Keratinocyte (primary cell): ENCODE measurements at regions not wholly inside any gene's neighbourhood (a gene's known extent, or its start where the extent isn't known, plus 50 kb on each side); places are given as distances from the start of the nearest gene placed in this dataset.

Source experiments
- EZH2 ChIP-seq: IDR thresholded peaks from one replicate; pipeline ENCODE4 v1.6.1; 2012; ENCODE audit warnings: inconsistent platforms, mild to moderate bottlenecking, low read length, moderate library complexity
- TF ChIP-seq, protein P1 (sequence below), 3 experiments: IDR thresholded peaks in 1 of 3; conservative IDR thresholded peaks in 1 of 3; optimal IDR thresholded peaks in 1 of 3; 2 replicates in 2 of 3; 3 replicates in 1 of 3; pipeline versions ENCODE3 to v1.5.1; 2011; ENCODE audit warnings: low read length in 3 of 3, mild to moderate bottlenecking in 3 of 3, moderate library complexity in 2 of 3, control low read depth in 1 of 3, inconsistent platforms in 1 of 3; ENCODE audit not compliant: insufficient read depth in 2 of 3; ENCODE audit errors: extremely low read depth in 1 of 3

DNA sequence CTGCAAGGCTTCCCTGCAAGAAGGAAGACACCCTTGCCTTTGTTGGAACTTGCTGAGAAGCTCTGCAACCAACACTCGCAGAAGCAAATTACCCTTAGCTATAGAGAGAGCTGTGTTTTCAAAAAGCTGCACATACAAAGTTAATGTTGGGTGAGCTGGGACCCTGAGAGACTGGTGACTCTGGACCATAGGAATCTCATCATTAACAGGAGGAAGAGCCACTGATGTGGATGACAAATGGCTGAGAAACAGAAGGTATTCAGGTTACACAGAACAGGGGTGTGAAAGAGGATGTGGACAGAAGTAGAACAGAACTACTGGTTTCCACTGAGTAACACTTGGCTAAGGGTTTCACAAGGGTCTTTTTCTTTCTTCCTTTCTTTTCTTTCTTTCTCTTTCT lies 493.5 kb downstream of the IRX1 start:
- TF ChIP-seq, protein P1, sequence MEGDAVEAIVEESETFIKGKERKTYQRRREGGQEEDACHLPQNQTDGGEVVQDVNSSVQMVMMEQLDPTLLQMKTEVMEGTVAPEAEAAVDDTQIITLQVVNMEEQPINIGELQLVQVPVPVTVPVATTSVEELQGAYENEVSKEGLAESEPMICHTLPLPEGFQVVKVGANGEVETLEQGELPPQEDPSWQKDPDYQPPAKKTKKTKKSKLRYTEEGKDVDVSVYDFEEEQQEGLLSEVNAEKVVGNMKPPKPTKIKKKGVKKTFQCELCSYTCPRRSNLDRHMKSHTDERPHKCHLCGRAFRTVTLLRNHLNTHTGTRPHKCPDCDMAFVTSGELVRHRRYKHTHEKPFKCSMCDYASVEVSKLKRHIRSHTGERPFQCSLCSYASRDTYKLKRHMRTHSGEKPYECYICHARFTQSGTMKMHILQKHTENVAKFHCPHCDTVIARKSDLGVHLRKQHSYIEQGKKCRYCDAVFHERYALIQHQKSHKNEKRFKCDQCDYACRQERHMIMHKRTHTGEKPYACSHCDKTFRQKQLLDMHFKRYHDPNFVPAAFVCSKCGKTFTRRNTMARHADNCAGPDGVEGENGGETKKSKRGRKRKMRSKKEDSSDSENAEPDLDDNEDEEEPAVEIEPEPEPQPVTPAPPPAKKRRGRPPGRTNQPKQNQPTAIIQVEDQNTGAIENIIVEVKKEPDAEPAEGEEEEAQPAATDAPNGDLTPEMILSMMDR (optimal IDR thresholded peaks at IDR 0.05 in 1 of 3, IDR thresholded peaks at IDR 0.05 in 1 of 3, conservative IDR thresholded peaks at IDR 0.05 in 1 of 3; ENCODE audit: extremely low read depth in 1 of 3, insufficient read depth in 2 of 3, low read length in 3 of 3): no peak
- no peak for TF ChIP-seq EZH2
